Liver (tissue), 8 donors: ENCODE measurements at regions not wholly inside any gene's neighbourhood (a gene's known extent, or its start where the extent isn't known, plus 50 kb on each side); places are given as distances from the start of the nearest gene placed in this dataset.

Experiments used
- DNase-seq: peaks from one replicate; pipeline ENCODE4 v3.0.0-alpha.2; 2017; ENCODE audit warnings: low spot score
- H3K27ac ChIP-seq, 2 donors: one replicate each; pipeline ENCODE4 v1.7.0; 2013; ENCODE audit warnings: inconsistent platforms in 2 of 2, low read length in 2 of 2, control low read depth in 1 of 2, low read depth in 1 of 2, mild to moderate bottlenecking in 1 of 2
- H3K27me3 ChIP-seq, 4 donors: one replicate each; pipeline versions ENCODE4 v1.6.1 to v1.7.0; 2013; ENCODE audit warnings: low read length in 3 of 4, inconsistent platforms in 1 of 4, mild to moderate bottlenecking in 1 of 4, moderate library complexity in 1 of 4; ENCODE audit not compliant: control insufficient read depth in 4 of 4, insufficient read depth in 4 of 4
- H3K36me3 ChIP-seq, 4 donors: one replicate each; pipeline versions ENCODE4 v1.6.1 to v1.7.0; 2013; ENCODE audit warnings: low read length in 3 of 4, mild to moderate bottlenecking in 3 of 4, low read depth in 1 of 4, moderate library complexity in 1 of 4; ENCODE audit not compliant: control insufficient read depth in 4 of 4, insufficient read depth in 3 of 4
- H3K4me1 ChIP-seq, 4 donors: one replicate each; pipeline versions ENCODE4 v1.6.1 to v1.7.0; 2013; ENCODE audit warnings: low read length in 3 of 4, mild to moderate bottlenecking in 3 of 4, moderate library complexity in 1 of 4; ENCODE audit not compliant: control insufficient read depth in 4 of 4, insufficient read depth in 4 of 4
- H3K4me3 ChIP-seq, 3 donors: one replicate each; pipeline versions ENCODE4 v1.6.1 to v1.7.0; 2013; ENCODE audit warnings: low read length in 3 of 3, control low read depth in 1 of 3, low read depth in 1 of 3, mild to moderate bottlenecking in 1 of 3
- H3K9ac ChIP-seq, 2 donors: one replicate each; pipeline ENCODE4 v1.7.0; 2013; ENCODE audit warnings: low read length in 2 of 2, mild to moderate bottlenecking in 2 of 2, moderate library complexity in 2 of 2, control low read depth in 1 of 2, low read depth in 1 of 2
- H3K9me3 ChIP-seq, 4 donors: one replicate each; pipeline versions ENCODE4 v1.6.1 to v1.7.0; 2013; ENCODE audit warnings: low read length in 3 of 4; ENCODE audit not compliant: control insufficient read depth in 4 of 4
- ATF3 ChIP-seq: IDR thresholded peaks from 2 replicates; pipeline ENCODE4 v1.6.1; 2016; ENCODE audit warnings: antibody characterized with exemption
- EGR1 ChIP-seq, 2 donors: IDR thresholded peaks; 2 replicates each; pipeline ENCODE4 v1.6.1; 2016 to 2018; ENCODE audit warnings: antibody characterized with exemption in 2 of 2, low read depth in 2 of 2
- FOXA1 ChIP-seq: IDR thresholded peaks from 2 replicates; pipeline ENCODE4 v1.6.1; 2016; ENCODE audit warnings: antibody characterized with exemption
- FOXA2 ChIP-seq: IDR thresholded peaks from 2 replicates; pipeline ENCODE4 v1.6.1; 2016; ENCODE audit warnings: antibody characterized with exemption
- GABPA ChIP-seq, 2 donors: IDR thresholded peaks in 1 of 2; conservative IDR thresholded peaks in 1 of 2; 2 replicates each; pipeline ENCODE4 v1.6.1; 2016; ENCODE audit warnings: antibody characterized with exemption in 2 of 2, mild to moderate bottlenecking in 1 of 2, moderate library complexity in 1 of 2
- HNF4A ChIP-seq, 2 donors: conservative IDR thresholded peaks; 2 replicates each; pipeline ENCODE4 v1.6.1; 2016; ENCODE audit warnings: antibody characterized with exemption in 2 of 2, mild to moderate bottlenecking in 2 of 2
- HNF4G ChIP-seq: IDR thresholded peaks from 2 replicates; pipeline ENCODE4 v1.6.1; 2016; ENCODE audit warnings: antibody characterized with exemption
- JUND ChIP-seq, 2 donors: IDR thresholded peaks; 2 replicates each; pipeline ENCODE4 v1.6.1; 2016; ENCODE audit warnings: antibody characterized with exemption in 2 of 2
- MAX ChIP-seq: IDR thresholded peaks from 2 replicates; pipeline ENCODE4 v1.6.1; 2016; ENCODE audit warnings: antibody characterized with exemption
- NR2F2 ChIP-seq: IDR thresholded peaks from 2 replicates; pipeline ENCODE4 v1.6.1; 2016; ENCODE audit warnings: antibody characterized with exemption
- RAD21 ChIP-seq, 2 donors: IDR thresholded peaks; 2 replicates each; pipeline ENCODE4 v1.6.1; 2016; ENCODE audit warnings: antibody characterized with exemption in 2 of 2, mild to moderate bottlenecking in 2 of 2
- REST ChIP-seq: IDR thresholded peaks from 2 replicates; pipeline ENCODE4 v1.6.1; 2016; ENCODE audit warnings: antibody characterized with exemption, mild to moderate bottlenecking
- RXRA ChIP-seq, 2 donors: IDR thresholded peaks; 2 replicates each; pipeline ENCODE4 v1.6.1; 2017 to 2018; ENCODE audit warnings: antibody characterized with exemption in 2 of 2, mild to moderate bottlenecking in 1 of 2
- SP1 ChIP-seq: IDR thresholded peaks from 2 replicates; pipeline ENCODE4 v1.6.1; 2018; ENCODE audit warnings: antibody characterized with exemption, mild to moderate bottlenecking
- TAF1 ChIP-seq: conservative IDR thresholded peaks from 2 replicates; pipeline ENCODE4 v1.6.1; 2016; ENCODE audit warnings: antibody characterized with exemption, mild to moderate bottlenecking
- YY1 ChIP-seq: IDR thresholded peaks from 2 replicates; pipeline ENCODE4 v1.6.1; 2016; ENCODE audit warnings: antibody characterized with exemption, mild to moderate bottlenecking
- ZBTB33 ChIP-seq: IDR thresholded peaks from 2 replicates; pipeline ENCODE4 v1.6.1; 2016; ENCODE audit warnings: antibody characterized with exemption
- WGBS: extraction: QIAGEN DNeasy Blood & Tissue Kit; methylation state at CpG from one replicate; pipeline ENCODE4 v1.1.7; 2013; 5-methylcytosine and 5-hydroxymethylcytosine counted together
- TF ChIP-seq, protein P1 (sequence below): fragments of 150-350 bp; IDR thresholded peaks from 2 replicates; pipeline ENCODE4 v1.5.1; 2017; ENCODE audit warnings: improper control_type of control experiment, low read depth, low read length; ENCODE audit not compliant: missing input control
- donor health status: healthy.
- donor health status: healthy.
- donor health status: healthy.
- donor health status: healthy.
- donor health status: healthy.

GRCh38 chr2:515441-516127 lies 161.6 kb downstream of the TMEM18 start:
- Histone ChIP-seq H3K27ac (no peak overlapping the region), H3K36me3 (no peaks in the 10 kb centered on the region), H3K4me3 (no peak overlapping the region), H3K27me3 (no peaks in the 10 kb centered on the region), H3K9me3 (no peaks in the 10 kb centered on the region), H3K9ac (no peak overlapping the region), H3K4me1 (no peaks in the 10 kb centered on the region)
- 82% methylated on average over 3 of the region's 3 CpGs for WGBS
- no peak for DNase-seq
- no peak for TF ChIP-seq GABPA (IDR thresholded peaks at IDR 0.05 in 1 of 2, conservative IDR thresholded peaks at IDR 0.05 in 1 of 2)
- no peak for TF ChIP-seq FOXA2
- no peak for TF ChIP-seq ZBTB33
- TF ChIP-seq HNF4A (conservative IDR thresholded peaks at IDR 0.05), result no peak
- no peak for TF ChIP-seq NR2F2
- no peak for TF ChIP-seq YY1
- TF ChIP-seq, protein P1, sequence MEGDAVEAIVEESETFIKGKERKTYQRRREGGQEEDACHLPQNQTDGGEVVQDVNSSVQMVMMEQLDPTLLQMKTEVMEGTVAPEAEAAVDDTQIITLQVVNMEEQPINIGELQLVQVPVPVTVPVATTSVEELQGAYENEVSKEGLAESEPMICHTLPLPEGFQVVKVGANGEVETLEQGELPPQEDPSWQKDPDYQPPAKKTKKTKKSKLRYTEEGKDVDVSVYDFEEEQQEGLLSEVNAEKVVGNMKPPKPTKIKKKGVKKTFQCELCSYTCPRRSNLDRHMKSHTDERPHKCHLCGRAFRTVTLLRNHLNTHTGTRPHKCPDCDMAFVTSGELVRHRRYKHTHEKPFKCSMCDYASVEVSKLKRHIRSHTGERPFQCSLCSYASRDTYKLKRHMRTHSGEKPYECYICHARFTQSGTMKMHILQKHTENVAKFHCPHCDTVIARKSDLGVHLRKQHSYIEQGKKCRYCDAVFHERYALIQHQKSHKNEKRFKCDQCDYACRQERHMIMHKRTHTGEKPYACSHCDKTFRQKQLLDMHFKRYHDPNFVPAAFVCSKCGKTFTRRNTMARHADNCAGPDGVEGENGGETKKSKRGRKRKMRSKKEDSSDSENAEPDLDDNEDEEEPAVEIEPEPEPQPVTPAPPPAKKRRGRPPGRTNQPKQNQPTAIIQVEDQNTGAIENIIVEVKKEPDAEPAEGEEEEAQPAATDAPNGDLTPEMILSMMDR, result no peak
- TF ChIP-seq HNF4G, result no peak
- no peak for TF ChIP-seq FOXA1
- no peak for TF ChIP-seq MAX
- TF ChIP-seq RAD21 (IDR thresholded peaks at IDR 0.05), result no peak
- no peak for TF ChIP-seq JUND (IDR thresholded peaks at IDR 0.05)
- no peak for TF ChIP-seq ATF3
- TF ChIP-seq EGR1 (IDR thresholded peaks at IDR 0.05; ENCODE audit: low read depth in 2 of 2), result no peak
- no peak for TF ChIP-seq RXRA (IDR thresholded peaks at IDR 0.05)
- no peak for TF ChIP-seq TAF1
- no peak for TF ChIP-seq SP1
- TF ChIP-seq REST, result no peak
